ENCODE measurements at regions not wholly inside any gene's neighbourhood (a gene's known extent, or its start where the extent isn't known, plus 50 kb on each side); places are given as distances from the start of the nearest gene placed in this dataset.
"Not testable (repeated sequence)": the region's sequence is repeated elsewhere in the genome, so short reads cannot be mapped to it uniquely, and the experiment has no call there.

GRCh38 chr18:30455741-30456140 lies 586.8 kb downstream of the DSC3 start:
- intact Hi-C loops (cut with micrococcal nuclease): no loop called here

- intact Hi-C loops (cut with micrococcal nuclease): no loop called here
Measured at GRCh38 chr18:30454920-30455319, 587.6 kb downstream of the DSC3 start.

GRCh38 chr18:30451981-30452380 lies 590.6 kb downstream of the DSC3 start:
- intact Hi-C loops (cut with micrococcal nuclease): no loop called here

- intact Hi-C loops (cut with micrococcal nuclease): no loop called here
Measured at GRCh38 chr18:30450927-30451326, 591.6 kb downstream of the DSC3 start.

- intact Hi-C loops (cut with micrococcal nuclease): no loop called here
Measured at GRCh38 chr18:30446605-30447004, 595.9 kb downstream of the DSC3 start.

- intact Hi-C loops (cut with micrococcal nuclease): no loop called here
Measured at GRCh38 chr18:30444544-30444943, 598.0 kb downstream of the DSC3 start.

GRCh38 chr18:30440351-30440750 lies 602.2 kb downstream of the DSC3 start:
- intact Hi-C loops (cut with micrococcal nuclease): no loop called here

GRCh38 chr18:30439174-30439573 lies 603.4 kb downstream of the DSC3 start:
- intact Hi-C loops (cut with micrococcal nuclease): no loop called here

GRCh38 chr18:30432349-30432748 lies 610.2 kb downstream of the DSC3 start:
- intact Hi-C loops (cut with micrococcal nuclease): no loop called here

GRCh38 chr18:30419399-30419798 lies 623.1 kb downstream of the DSC3 start:
- intact Hi-C loops (cut with micrococcal nuclease): not testable (repeated sequence)

- intact Hi-C loops (cut with micrococcal nuclease): no loop called here
Measured at GRCh38 chr18:30415903-30416302, 626.6 kb downstream of the DSC3 start.

- intact Hi-C loops (cut with micrococcal nuclease): loop anchor here (5.0 kb wide), 1 partner anchor 52 kb away; no protein-coding TSS in a partner anchor
Measured at GRCh38 chr18:30409120-30409519, 633.4 kb downstream of the DSC3 start.

GRCh38 chr18:30406728-30407127 lies 635.8 kb downstream of the DSC3 start:
- intact Hi-C loops (cut with micrococcal nuclease): loop anchor here (5.0 kb wide), 1 partner anchor 49 kb away; no protein-coding TSS in a partner anchor

- intact Hi-C loops (cut with micrococcal nuclease): loop anchor here (5.0 kb wide), 1 partner anchor 48 kb away; no protein-coding TSS in a partner anchor
Measured at GRCh38 chr18:30405038-30405437, 637.5 kb downstream of the DSC3 start.

GRCh38 chr18:30404422-30404821 lies 638.1 kb downstream of the DSC3 start:
- intact Hi-C loops (cut with micrococcal nuclease): no loop called here

GRCh38 chr18:30403278-30403677 lies 639.3 kb downstream of the DSC3 start:
- intact Hi-C loops (cut with micrococcal nuclease): no loop called here

- intact Hi-C loops (cut with micrococcal nuclease): no loop called here
Measured at GRCh38 chr18:30387401-30387800, 655.1 kb downstream of the DSC3 start.

GRCh38 chr18:30386624-30387023 lies 655.9 kb downstream of the DSC3 start:
- intact Hi-C loops (cut with micrococcal nuclease): no loop called here

- intact Hi-C loops (cut with micrococcal nuclease): no loop called here
Measured at GRCh38 chr18:30385684-30386083, 656.9 kb downstream of the DSC3 start.

GRCh38 chr18:30381826-30382225 lies 660.7 kb downstream of the DSC3 start:
- intact Hi-C loops (cut with micrococcal nuclease): no loop called here

- intact Hi-C loops (cut with micrococcal nuclease): no loop called here
Measured at GRCh38 chr18:30378097-30378496, 664.4 kb downstream of the DSC3 start.

- intact Hi-C loops (cut with micrococcal nuclease): no loop called here
Measured at GRCh38 chr18:30376515-30376914, 666.0 kb downstream of the DSC3 start.

- intact Hi-C loops (cut with micrococcal nuclease): no loop called here
Measured at GRCh38 chr18:30361864-30362540, 680.5 kb downstream of the DSC3 start.

All from T-helper 1 cell treated with Interleukin-12 subunit alpha and Interleukin-12 subunit beta and Interleukin-4 antibody, amounts not matched to agents 30 ng/mL and 1 ng/mL, for 36 hours (primary cell).